ENCODE measurements at regions not wholly inside any gene's neighbourhood (a gene's known extent, or its start where the extent isn't known, plus 50 kb on each side); places are given as distances from the start of the nearest gene placed in this dataset.

DNA sequence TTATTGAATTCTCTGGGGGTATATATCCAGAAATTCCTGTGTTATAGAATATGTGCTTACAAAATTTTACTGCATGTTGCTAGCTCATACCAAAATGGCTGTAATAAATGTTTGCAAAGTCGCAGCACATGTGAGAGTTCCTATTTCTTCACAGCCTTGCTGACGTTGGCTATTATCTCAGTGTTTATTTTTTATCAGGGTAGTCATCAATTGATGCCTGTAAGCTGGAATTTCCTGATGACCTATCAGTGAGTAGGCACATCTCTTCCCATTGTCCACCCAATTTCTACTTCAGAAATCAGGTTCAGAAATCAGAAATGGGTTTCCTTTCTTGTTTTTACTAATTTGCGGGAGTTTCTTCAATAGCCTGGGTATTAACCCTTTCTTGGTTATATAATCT is 268.1 kb upstream of the FZD8 start:
- TF ChIP-seq, protein P1, sequence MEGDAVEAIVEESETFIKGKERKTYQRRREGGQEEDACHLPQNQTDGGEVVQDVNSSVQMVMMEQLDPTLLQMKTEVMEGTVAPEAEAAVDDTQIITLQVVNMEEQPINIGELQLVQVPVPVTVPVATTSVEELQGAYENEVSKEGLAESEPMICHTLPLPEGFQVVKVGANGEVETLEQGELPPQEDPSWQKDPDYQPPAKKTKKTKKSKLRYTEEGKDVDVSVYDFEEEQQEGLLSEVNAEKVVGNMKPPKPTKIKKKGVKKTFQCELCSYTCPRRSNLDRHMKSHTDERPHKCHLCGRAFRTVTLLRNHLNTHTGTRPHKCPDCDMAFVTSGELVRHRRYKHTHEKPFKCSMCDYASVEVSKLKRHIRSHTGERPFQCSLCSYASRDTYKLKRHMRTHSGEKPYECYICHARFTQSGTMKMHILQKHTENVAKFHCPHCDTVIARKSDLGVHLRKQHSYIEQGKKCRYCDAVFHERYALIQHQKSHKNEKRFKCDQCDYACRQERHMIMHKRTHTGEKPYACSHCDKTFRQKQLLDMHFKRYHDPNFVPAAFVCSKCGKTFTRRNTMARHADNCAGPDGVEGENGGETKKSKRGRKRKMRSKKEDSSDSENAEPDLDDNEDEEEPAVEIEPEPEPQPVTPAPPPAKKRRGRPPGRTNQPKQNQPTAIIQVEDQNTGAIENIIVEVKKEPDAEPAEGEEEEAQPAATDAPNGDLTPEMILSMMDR (IDR thresholded peaks at IDR 0.05), result no peak
- intact Hi-C loops (cut with DNase I), result loop anchor here in 5 of 10 donors (10.0 kb wide), 2 partner anchors 265 to 275 kb away; partner anchors contain the start of gene FZD8 (in 3 of the 5)
- Histone ChIP-seq H3K27me3 (no peaks in the 10 kb centered on the region), H3K36me3 (no peaks in the 10 kb centered on the region), H3K4me3 (no peak overlapping the region), H3K27ac (no peak overlapping the region), H3K9me3 (no peaks in the 10 kb centered on the region), H3K4me1 (peaks cover 0 to 14% (median 9%) of the 10 kb centered on the region in 9 donors)
- DNase-seq (no peak), ATAC-seq (no peak)
- 61 to 66% methylated on average over 3 of the region's 3 CpGs for WGBS, 2 donors

DNA sequence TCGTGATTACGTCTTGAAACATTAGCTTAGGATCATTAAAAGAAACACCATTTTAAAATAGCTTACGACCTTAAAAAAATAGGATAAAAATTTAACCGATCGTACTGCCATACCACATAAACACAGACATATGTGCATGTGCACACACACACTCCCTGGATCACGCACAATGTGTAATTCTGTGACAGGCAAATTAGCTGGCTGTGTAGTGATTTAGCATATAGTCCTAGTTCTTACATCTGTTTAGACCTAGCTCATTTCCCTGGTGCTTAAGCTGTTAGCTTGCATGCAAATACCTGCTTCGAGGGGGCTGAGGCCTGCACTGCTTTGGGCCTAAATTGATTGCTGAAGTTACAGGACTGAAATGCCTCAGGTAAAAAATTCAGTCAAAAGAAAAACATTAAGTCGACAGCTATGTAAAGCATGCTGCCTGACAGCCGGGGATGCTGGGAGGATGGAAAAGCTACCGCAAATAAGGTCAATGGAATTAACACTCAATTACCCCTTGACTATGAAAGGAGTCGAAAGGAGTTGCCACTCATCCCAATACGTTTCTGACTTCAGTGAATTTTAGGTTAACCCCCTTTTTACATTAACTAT is 267.1 kb upstream of the FZD8 start:
- Histone ChIP-seq H3K27me3 (no peaks in the 10 kb centered on the region), H3K27ac (no peak overlapping the region), H3K36me3 (no peaks in the 10 kb centered on the region), H3K9me3 (no peaks in the 10 kb centered on the region), H3K4me3 (no peak overlapping the region), H3K4me1 (peaks cover 0 to 14% (median 9%) of the 10 kb centered on the region in 9 donors)
- no peak for ATAC-seq
- DNase-seq, result no peak
- intact Hi-C loops (cut with DNase I), result no loop called here
- 89 to 92% methylated on average over 12 of the region's 12 CpGs for WGBS, 2 donors
- TF ChIP-seq, protein P1 (IDR thresholded peaks at IDR 0.05), result no peak

DNA sequence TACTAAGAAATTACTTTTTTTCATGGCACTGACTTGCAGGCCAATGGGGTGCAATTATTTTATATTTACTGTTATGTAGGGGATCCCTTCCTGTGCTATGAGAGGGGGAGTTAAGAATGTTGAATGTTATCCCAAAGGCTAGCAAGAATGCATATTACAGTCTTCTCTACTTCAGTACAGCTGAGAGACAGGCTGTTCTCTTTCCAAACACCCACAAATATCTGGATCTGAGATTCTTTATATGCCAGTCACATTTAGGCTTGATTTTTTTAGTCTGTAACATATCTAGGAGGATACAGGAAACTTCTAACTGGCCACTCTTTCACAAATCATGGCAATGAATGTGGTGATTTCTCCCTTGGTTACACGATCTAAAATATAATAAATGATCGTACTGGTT is 266.4 kb upstream of the FZD8 start:
- intact Hi-C loops (cut with DNase I), result no loop called here
- no peak overlapping the region for H3K27ac ChIP-seq

DNA sequence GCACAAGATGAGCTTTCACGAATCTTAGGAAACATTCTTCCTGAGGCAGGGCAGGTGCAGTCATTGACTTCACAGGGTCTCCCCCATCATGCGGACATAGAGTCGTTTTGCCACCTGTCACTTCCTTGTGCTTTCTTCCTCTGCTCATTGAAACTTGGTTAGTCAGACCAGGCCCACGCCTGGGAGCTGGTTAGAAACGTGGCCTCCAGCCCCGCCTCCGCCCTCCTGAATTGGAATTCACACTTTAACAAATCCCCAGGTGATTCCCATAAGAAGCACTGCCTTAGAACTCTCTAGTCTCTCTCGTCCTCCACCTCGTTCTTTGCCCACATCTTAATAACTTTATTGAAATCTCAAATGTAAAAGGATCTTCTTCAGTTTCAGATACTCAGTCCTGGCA is 265.5 kb upstream of the FZD8 start:
- Histone ChIP-seq H3K4me3 (no peak overlapping the region), H3K36me3 (no peaks in the 10 kb centered on the region), H3K9me3 (no peaks in the 10 kb centered on the region), H3K4me1 (peaks cover 0 to 5% (median 4%) of the 10 kb centered on the region in 9 donors), H3K27ac (no peak overlapping the region), H3K27me3 (no peaks in the 10 kb centered on the region)
- ATAC-seq (no peak), DNase-seq (no peak)
- TF ChIP-seq, protein P1 (IDR thresholded peaks at IDR 0.05), result no peak
- intact Hi-C loops (cut with DNase I), result no loop called here
- WGBS, 2 donors, result 83 to 86% methylated on average over 9 of the region's 9 CpGs

More for the DNA sequence above, 266.4 kb upstream of the FZD8 start:
- H3K9me3 ChIP-seq, result no peaks in the 10 kb centered on the region
- peaks cover 0 to 14% (median 9%) of the 10 kb centered on the region in 9 donors for H3K4me1 ChIP-seq
- H3K27me3 ChIP-seq, result no peaks in the 10 kb centered on the region
- no peak overlapping the region for H3K4me3 ChIP-seq
- DNase-seq (no peak), ATAC-seq (no peak)
- TF ChIP-seq, protein P1 (IDR thresholded peaks at IDR 0.05), result no peak
- H3K36me3 ChIP-seq, result no peaks in the 10 kb centered on the region
- WGBS, 2 donors, result 95 to 98% methylated on average over 2 of the region's 2 CpGs

Measured in heart right ventricle (tissue), 16 donors.